HuH-7 (cell line): ENCODE measurements at regions not wholly inside any gene's neighbourhood (a gene's known extent, or its start where the extent isn't known, plus 50 kb on each side); places are given as distances from the start of the nearest gene placed in this dataset.

Source experiments
- DNase-seq: peaks from one replicate; pipeline ENCODE4 v3.0.0; 2011; ENCODE audit warnings: low spot score

DNA sequence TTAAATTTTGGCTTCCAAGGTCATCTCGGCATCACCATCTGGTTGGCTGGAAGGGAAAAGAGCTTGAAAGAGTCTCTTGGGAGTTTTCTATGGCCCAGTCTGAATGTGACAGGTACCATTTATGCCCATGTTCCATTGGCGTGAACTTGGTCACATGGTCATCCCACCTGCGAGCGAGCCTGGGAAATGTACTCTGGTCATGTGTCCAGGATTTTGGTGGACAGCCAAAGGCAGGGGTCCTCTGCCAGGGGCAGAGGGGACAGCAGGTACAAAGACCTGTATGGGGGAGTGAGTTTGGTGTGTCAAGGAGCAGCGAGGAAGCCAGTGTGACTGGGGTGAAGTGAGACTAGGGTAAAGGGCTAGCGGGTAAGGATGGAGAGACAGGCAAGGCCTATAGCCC lies 112.6 kb downstream of the CDC5L start:
- no peak for DNase-seq

DNA sequence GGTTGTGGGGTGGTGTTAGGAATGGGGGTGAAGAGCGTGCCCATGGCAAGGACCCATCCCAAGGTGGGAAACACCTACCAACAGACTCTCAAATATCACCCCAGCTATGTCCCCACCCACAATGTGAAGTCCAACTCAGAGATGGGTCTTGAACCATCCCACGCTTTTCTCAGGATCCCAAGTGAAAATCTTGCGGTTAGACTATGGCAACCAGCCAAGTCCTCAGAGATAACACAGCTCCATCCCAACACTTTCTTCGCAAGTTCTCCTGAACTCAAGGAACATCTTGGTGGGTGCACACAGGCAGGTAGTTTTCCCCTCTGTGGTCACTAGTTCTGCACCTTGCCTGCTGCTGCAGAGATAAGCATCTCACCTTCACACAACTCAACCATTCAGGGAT lies 116.0 kb downstream of the CDC5L start:
- DNase-seq = no peak

- no peak for DNase-seq
Observed at GRCh38 chr6:44504301-44504791, 116.8 kb downstream of the CDC5L start.

DNA sequence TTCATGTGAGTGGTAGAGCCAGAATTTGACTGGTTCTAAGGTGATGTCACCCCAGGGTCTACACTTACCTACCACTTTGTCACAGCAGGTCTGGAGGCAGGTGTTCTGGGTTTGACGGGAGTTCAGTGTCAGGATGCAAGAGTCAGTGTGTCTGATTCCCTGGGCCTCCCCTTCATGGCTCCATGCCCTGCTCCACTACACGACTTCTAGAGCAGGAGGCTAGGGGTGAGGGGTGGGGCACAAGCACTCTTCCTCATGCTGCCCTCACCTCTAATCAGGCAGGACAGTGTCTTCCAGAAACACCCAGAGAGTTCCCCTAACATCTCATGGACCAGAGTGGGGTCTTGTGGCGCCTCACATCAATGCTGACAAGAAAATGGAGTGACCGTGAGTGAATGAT lies 118.2 kb downstream of the CDC5L start:
- DNase-seq = no peak

DNA sequence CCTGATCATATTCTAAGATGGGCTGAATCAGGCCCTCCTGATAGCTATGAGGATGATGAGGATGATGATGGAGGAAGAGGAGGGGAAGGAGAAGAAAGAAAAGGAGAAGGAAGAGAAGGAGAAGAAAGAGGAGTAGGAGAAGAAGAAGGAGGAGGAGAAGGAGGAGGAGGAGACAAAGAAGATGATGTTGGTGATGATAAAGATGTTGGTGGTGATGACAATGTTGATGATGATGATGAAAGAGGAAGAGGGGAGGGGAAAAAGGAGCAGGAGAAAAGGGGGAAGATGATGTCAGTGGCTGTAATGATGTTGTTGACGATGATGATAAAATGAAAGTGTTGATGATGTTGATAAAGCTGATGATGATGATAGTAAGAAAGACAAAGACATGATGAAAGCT lies 119.5 kb downstream of the CDC5L start:
- DNase-seq = no peak

DNA sequence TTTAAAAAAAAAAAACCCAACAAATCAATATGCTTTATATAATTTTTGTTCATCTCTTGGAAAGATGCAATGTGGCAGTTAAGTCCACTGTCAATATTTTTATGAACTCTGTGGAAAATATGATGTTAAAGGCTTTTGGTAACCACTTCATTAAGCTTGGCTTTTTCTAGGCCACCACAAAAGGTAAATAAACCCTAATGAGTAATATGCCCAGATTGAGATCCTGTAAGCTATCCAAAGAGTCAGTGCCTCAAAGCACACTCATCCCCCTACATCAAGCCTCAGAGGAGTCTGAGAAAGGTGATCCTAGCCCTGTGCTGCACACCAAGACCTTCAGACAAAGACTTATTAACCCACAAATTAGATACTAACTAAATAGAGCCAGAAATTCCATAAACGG lies 121.1 kb downstream of the CDC5L start:
- DNase-seq = no peak

DNA sequence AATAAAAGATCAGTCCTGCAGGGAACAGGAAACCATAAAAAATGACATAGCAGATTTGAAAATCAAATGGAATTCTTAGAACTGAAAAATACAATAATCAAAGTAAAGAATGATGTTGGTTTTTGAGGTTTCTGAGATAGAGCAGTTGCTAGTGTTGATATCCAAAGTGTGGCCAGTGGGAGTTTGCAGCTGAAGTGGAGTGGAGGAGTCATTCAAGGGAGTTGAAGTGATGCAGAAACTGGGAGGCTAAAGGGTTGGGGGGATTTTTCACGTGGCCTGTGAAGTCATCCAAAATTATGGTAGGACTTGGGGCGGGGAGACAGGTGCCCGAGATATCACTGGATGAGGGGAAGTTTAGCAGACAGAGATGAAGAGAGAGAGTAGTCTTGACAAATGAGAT lies 123.6 kb downstream of the CDC5L start:
- DNase-seq = no peak

DNA sequence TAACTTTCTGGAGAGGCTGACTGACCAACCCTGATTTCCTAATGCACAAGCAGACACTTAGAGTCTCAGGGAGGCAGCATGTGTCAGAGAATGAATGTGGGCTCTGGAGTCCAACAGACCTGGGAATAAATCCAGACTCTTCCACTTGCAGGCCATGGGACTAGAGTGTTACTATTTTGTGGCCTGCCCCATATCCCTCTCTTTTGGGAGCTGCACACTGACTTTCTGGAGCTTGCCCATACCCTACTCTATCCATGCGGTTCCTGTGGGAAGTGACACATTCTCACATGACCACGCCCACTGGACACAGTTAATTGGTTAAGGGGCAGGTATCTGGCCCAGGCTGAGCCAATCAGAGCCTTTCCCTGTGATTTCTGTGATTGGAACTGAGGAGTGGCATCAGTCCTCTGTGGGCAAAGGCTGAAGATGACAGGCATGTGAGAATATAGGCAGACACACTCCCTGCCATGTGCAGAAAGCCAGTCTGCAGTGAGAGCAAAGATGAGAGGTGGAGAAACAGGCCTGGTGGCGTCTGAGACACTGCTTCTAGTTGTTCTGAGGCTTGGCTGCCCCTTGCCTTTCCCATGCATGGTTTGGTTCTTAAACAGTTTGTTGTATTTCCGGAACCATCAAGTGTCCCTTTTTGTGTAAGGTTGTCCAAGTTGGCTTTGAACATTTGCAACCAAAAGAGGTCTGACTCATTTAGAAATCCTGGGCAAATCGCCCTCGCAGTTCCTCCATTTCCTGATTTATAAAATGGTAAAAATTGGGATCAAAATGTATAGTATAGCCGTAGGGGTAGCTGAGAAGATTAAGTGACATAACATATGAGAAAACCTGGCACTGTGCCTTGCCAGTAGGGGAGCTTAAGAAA lies 125.6 kb downstream of the CDC5L start:
- no peak for DNase-seq

GRCh38 chr6:44514085-44514484 lies 126.6 kb downstream of the CDC5L start:
- no peak for DNase-seq

GRCh38 chr6:44514576-44515193 lies 127.2 kb downstream of the CDC5L start:
- DNase-seq = no peak

- no peak for DNase-seq
Observed at GRCh38 chr6:44522871-44523270, 135.4 kb downstream of the CDC5L start.

GRCh38 chr6:44524476-44525227 lies 137.1 kb downstream of the CDC5L start:
- no peak for DNase-seq

DNA sequence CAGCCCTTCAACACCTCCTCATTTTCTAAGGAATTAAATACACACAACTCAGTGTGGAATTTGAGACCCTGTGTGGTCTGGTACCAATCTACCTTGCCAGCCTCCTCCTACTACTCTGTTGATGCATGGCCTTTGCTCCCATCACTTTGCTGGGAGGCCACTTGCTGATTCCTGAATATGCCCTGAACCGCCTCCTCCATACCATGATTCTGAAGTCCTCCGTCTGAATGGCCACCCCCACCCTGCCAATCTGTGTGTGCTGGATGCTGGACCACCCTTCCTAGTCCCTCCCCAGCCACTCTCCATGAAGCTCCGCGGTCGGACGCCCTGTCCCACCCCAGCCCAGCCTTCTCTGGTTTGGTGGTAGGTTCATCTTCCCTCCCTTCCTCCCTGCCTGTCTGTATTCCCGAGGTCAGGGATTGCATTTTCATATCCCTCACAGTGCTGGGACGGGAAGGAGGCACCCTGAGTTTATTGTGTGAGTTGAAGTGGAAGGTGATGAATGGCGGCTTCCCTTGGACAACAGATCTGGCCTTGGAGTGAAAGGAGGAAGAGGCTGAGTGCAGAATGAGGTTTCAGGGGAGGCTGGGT lies 138.3 kb downstream of the CDC5L start:
- DNase-seq = no peak

DNA sequence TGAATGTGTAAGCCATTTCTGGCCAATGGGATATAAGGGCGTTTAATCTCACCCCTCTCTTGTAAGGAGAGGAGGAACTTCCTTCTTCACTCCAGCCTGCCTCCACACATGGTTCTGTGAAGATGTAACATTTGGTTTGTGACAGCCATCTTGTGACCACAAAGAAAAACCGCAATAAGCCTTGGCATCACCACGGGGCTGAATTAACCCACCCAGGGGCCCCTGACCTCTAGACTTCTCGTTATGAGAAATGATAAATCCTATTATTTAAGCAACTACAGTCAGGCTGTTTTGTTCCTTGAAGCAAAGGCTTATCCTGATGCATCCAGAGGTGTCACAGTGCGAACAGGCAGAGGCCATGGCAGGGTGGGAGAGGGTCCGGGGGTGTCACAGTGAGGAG lies 139.7 kb downstream of the CDC5L start:
- no peak for DNase-seq

DNA sequence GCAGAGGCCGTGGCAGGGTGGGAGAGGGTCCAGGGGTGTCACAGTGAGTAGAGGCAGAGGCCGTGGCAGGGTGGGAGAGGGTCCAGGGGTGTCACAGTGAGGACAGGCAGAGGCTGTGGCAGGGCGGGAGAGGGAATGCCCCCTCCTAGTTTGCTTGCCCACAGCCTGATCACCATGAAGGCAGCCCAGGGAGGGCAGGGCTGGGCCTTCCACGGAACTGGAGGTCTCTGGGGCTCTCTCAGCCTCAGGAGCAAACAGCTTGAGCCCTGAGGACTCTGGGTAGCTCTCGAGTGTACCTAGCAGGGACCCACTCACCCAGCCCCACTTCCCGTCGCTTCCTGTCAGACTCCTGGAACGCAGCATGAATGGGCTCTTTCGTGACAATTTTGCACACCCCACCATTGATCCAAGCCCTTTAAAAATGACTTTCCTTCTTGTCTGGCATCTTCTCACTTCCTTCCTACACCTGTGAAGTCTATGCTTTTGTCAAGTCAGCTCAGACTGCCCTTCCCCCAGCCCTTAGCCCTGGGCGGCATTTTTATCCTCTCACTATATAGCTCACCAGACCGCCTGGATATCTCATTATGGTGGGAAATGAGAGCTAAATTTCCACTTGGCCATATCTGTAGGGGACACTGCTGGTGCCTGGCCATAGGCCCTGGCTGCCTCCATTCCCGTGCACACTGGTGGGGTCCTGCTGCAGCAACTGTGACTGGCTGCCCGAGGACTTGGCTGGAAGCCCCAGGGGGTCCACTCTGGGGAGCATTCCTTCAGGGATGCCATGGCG lies 140.3 kb downstream of the CDC5L start:
- no peak for DNase-seq

GRCh38 chr6:44528370-44528644 lies 140.8 kb downstream of the CDC5L start:
- no peak for DNase-seq

- DNase-seq = no peak
Observed at GRCh38 chr6:44528716-44529115, 141.2 kb downstream of the CDC5L start.

- DNase-seq = no peak
Observed at GRCh38 chr6:44529146-44529905, 141.8 kb downstream of the CDC5L start.

DNA sequence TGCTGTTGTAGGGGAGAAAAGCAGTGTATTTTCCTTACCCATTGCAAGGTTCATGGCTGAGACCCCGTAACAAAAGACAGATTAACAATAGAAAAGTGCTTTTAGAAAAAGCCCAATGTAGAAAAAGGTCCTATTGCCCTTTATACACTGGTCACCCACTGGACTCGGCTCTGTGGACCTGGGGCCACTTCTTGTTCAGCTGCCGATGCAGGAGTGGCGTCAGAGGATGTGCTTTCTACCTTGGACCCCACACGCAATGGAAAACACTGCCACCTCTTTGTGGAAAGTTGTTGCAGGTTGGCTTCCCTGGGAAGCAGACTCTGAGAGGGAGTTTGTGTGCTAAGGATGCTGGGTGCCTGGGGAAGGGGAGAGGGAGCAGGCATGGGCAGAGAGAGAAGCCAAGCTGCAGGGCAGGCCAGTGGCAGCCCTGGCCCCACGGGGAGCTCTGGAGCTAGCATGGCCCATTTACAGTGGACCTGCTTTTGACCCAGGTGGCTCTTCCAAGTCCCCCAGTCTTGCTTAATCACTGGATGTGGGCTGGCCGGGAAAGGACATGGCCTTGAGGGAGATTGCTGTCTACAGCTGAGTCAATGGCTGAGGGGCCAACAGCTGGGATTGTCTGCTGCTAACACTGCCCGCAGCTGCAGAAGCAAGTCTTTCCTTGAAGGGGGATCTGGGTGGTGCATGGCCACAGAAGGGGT lies 142.9 kb downstream of the CDC5L start:
- no peak for DNase-seq

- no peak for DNase-seq
Observed at GRCh38 chr6:44530910-44531234, 143.4 kb downstream of the CDC5L start.
